Thyroid gland (tissue), 4 donors: ENCODE measurements at regions not wholly inside any gene's neighbourhood (a gene's known extent, or its start where the extent isn't known, plus 50 kb on each side); places are given as distances from the start of the nearest gene placed in this dataset.

Source experiments
- POLR2A ChIP-seq, 2 donors: fragments of 450-650 bp; IDR thresholded peaks; one replicate each; pipeline ENCODE4 v1.6.1; 2017; ENCODE audit warnings: antibody characterized with exemption in 2 of 2, mild to moderate bottlenecking in 2 of 2, moderate library complexity in 1 of 2
- TF ChIP-seq, protein P1 (sequence below), 6 experiments: fragments of 200-600 bp in 3 of 6; fragments of 450-650 bp in 3 of 6; sonication (generic) in 3 of 6; IDR thresholded peaks; one replicate each; pipeline ENCODE4 v1.5.1; 2016 to 2019; ENCODE audit warnings: antibody characterized with exemption in 6 of 6, mild to moderate bottlenecking in 2 of 6, inconsistent platforms in 1 of 6, moderate library complexity in 1 of 6

DNA sequence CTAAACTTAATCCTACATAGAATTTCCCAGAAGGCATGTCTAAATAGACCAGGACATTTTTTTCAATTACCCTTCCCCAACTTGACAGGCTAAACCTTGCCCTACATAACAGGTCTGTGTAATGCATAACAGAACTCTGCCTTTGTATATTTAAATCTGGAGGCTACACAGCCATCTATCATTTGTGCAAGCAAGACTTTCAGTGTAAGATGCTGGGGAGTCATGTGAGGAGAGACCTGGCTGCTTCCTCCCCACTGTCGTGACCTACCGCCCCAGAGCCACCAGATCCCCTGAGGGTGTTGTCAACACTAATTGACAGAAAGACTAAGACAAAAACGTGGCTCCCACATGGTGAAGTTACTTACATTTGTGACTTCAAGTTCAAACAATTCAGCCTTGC is 342.2 kb downstream of the PPARGC1A start:
- TF ChIP-seq, protein P1, sequence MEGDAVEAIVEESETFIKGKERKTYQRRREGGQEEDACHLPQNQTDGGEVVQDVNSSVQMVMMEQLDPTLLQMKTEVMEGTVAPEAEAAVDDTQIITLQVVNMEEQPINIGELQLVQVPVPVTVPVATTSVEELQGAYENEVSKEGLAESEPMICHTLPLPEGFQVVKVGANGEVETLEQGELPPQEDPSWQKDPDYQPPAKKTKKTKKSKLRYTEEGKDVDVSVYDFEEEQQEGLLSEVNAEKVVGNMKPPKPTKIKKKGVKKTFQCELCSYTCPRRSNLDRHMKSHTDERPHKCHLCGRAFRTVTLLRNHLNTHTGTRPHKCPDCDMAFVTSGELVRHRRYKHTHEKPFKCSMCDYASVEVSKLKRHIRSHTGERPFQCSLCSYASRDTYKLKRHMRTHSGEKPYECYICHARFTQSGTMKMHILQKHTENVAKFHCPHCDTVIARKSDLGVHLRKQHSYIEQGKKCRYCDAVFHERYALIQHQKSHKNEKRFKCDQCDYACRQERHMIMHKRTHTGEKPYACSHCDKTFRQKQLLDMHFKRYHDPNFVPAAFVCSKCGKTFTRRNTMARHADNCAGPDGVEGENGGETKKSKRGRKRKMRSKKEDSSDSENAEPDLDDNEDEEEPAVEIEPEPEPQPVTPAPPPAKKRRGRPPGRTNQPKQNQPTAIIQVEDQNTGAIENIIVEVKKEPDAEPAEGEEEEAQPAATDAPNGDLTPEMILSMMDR (IDR thresholded peaks at IDR 0.05): no peak
- TF ChIP-seq POLR2A (IDR thresholded peaks at IDR 0.05): no peak
